ENCODE measurements at regions not wholly inside any gene's neighbourhood (a gene's known extent, or its start where the extent isn't known, plus 50 kb on each side); places are given as distances from the start of the nearest gene placed in this dataset.

DNA sequence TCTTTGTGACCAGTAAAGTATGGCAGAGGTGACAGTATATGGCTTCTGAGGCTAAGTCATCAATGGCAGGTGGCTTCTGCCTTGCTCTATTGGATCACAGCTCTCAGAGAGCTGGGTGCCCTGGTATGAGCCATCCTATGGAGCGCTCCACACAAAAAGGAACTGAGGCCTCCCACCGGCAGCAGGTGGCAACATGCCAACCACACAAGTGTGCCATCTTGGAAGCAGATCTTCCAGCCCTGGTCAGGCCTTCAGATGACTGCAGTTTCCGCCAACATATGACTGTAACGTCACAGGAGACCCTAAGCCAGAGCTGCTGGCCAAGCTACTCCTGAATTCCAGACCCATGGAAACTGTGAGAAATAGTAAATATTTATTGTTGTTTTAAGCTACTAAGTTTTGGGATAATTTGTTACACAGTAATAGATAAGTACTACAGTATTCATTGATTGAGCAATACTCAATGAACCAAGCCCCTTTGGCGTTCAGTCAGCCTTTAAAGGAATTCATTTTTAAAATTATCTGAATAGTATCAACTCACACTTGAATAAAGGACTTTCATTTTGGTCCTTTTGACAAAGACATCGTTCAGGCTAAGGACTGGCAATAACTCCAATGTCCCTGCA, 69.4 kb upstream of the LHX1 start:
- Histone ChIP-seq H3K4me1 (ENCODE audit: insufficient read depth) (no peaks in the 10 kb centered on the region), H3K27ac (no peak overlapping the region), H3K9me3 (no peaks in the 10 kb centered on the region), H3K27me3 (no peaks in the 10 kb centered on the region), H3K4me3 (no peak overlapping the region), H3K36me3 (no peaks in the 10 kb centered on the region)
- 74 to 80% (median 79%) methylated on average over 6 of the region's 6 CpGs for WGBS, 3 donors
- no peak for TF ChIP-seq EP300 (IDR thresholded peaks at IDR 0.05)
- TF ChIP-seq, protein P1, sequence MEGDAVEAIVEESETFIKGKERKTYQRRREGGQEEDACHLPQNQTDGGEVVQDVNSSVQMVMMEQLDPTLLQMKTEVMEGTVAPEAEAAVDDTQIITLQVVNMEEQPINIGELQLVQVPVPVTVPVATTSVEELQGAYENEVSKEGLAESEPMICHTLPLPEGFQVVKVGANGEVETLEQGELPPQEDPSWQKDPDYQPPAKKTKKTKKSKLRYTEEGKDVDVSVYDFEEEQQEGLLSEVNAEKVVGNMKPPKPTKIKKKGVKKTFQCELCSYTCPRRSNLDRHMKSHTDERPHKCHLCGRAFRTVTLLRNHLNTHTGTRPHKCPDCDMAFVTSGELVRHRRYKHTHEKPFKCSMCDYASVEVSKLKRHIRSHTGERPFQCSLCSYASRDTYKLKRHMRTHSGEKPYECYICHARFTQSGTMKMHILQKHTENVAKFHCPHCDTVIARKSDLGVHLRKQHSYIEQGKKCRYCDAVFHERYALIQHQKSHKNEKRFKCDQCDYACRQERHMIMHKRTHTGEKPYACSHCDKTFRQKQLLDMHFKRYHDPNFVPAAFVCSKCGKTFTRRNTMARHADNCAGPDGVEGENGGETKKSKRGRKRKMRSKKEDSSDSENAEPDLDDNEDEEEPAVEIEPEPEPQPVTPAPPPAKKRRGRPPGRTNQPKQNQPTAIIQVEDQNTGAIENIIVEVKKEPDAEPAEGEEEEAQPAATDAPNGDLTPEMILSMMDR (IDR thresholded peaks at IDR 0.05), result no peak
- TF ChIP-seq POLR2A (IDR thresholded peaks at IDR 0.05), result no peak
- intact Hi-C loops (cut with DNase I), result no loop called here
- no peak for DNase-seq

DNA sequence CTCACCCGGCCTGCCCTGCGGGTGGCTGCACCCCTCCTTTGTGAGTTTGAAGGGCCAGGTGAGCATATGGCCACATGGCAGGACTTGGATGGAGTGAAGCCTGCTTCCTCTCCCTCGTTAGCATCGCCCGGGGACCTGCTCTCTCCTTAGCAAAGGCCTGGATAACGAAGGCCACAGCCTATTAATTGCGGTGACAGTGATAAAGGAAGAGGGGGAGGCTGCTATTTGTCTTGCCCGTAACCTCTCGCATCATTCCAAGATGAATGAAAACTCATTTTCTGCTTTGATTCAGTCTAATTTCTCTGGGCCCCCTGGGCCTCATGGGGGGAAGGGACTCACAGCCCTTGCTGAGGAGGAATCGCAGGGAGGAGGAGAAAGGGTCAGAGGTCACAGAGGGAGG, 68.5 kb upstream of the LHX1 start:
- TF ChIP-seq, protein P1 (IDR thresholded peaks at IDR 0.05), result no peak
- TF ChIP-seq EP300 (IDR thresholded peaks at IDR 0.05) (no peak), POLR2A (IDR thresholded peaks at IDR 0.05) (no peak)
- Histone ChIP-seq H3K27me3 (no peaks in the 10 kb centered on the region), H3K36me3 (no peaks in the 10 kb centered on the region), H3K4me3 (no peak overlapping the region), H3K9me3 (no peaks in the 10 kb centered on the region), H3K4me1 (ENCODE audit: insufficient read depth) (no peaks in the 10 kb centered on the region), H3K27ac (no peak overlapping the region)
- 23 to 30% (median 29%) methylated on average over 10 of the region's 10 CpGs for WGBS, 3 donors
- DNase-seq, result no peak
- intact Hi-C loops (cut with DNase I), result no loop called here

DNA sequence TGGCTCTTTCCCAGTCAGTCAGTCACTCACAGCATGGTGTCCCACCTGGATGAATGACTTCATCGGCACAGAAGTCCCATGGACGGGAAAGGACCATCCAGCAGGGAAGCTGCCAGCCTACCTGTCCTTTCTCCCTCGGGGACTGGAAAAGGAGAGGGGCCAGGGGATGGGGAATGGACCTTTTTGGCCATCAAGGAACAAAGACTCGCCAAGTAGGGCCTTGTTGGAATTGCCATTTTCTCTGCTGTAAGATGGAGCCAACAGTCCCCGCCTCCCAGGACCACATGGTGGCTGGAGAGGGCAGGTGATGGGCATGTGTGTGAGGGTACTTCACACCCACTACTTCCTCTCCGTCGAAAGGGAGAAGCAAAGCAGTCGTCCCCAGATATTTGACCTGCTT, 67.8 kb upstream of the LHX1 start:
- Histone ChIP-seq H3K9me3 (no peaks in the 10 kb centered on the region), H3K27ac (no peak overlapping the region), H3K4me1 (ENCODE audit: insufficient read depth) (no peaks in the 10 kb centered on the region), H3K27me3 (no peaks in the 10 kb centered on the region), H3K4me3 (no peak overlapping the region), H3K36me3 (no peaks in the 10 kb centered on the region)
- TF ChIP-seq, protein P1 (IDR thresholded peaks at IDR 0.05), result no peak
- TF ChIP-seq EP300 (IDR thresholded peaks at IDR 0.05), result no peak
- TF ChIP-seq POLR2A (IDR thresholded peaks at IDR 0.05), result no peak
- WGBS, 3 donors, result 72 to 85% (median 77%) methylated on average over 8 of the region's 8 CpGs
- intact Hi-C loops (cut with DNase I), result no loop called here
- no peak for DNase-seq

DNA sequence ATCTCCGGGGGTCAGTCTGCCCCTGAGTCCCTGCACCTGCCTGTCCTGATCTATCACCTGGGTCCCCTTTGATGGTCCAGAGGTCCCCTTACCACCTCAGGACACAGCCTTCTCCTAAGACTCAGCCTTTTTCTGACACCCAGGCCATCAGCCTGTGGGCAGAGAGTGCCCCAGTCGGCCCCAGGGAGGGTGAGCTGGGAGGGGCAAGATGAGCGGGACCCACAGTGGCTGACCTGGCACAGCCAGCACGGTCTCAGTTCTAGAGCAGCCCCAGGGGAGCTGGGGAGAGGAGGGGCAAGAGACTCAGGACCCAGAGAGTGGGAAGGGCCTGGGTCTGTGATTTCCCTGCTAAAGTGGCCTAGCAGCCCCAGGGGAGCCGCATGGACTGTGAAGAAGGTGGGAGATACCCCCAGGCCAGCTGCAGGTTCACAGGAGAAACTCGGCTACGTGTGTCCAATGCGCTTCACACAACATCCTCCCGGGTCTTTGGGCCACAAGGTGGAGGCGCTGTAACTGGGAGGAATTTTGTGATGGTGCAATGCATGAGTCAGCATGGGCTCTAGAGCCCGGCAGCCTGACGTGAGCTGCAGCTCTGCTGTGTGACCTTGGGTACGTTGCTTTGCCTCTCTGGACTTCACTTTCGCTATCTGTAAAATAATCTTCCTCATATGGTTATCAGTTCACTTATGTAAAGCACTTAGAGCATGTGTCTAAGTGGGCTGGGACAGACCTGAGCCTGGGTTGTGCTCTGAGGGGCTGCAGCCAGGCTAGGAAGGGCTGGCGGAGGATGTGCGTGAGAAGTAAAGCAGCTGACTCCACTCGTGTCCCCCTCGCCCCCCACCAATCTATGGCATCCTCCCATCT, 67.2 kb upstream of the LHX1 start:
- intact Hi-C loops (cut with DNase I), result no loop called here
- Histone ChIP-seq H3K4me3 (no peak overlapping the region), H3K27me3 (no peaks in the 10 kb centered on the region), H3K9me3 (no peaks in the 10 kb centered on the region), H3K36me3 (no peaks in the 10 kb centered on the region), H3K27ac (no peak overlapping the region), H3K4me1 (ENCODE audit: insufficient read depth) (no peaks in the 10 kb centered on the region)
- no peak for DNase-seq
- 47 to 57% (median 49%) methylated on average over 18 of the region's 18 CpGs for WGBS, 3 donors
- TF ChIP-seq POLR2A (IDR thresholded peaks at IDR 0.05) (no peak), EP300 (IDR thresholded peaks at IDR 0.05) (no peak)
- TF ChIP-seq, protein P1 (IDR thresholded peaks at IDR 0.05), result no peak
